B cell (primary cell): ENCODE measurements at regions not wholly inside any gene's neighbourhood (a gene's known extent, or its start where the extent isn't known, plus 50 kb on each side); places are given as distances from the start of the nearest gene placed in this dataset.

Experiments
- ATAC-seq: fragments of 200-7000 bp; cut with Tn5 transposase; one replicate; pipeline ENCODE4 v1.10.0; 2021; ENCODE audit warnings: low read depth, mild to moderate bottlenecking, moderate number of reproducible peaks, moderate library complexity
- CTCF ChIA-PET: fragments of 350-600 bp; sonication (Branson Sonifier 250); formaldehyde crosslinking; loops from one replicate; lab custom pipeline; 2021; ENCODE audit warnings: antibody characterized with exemption, inconsistent platforms; lab: Charles Lee
- POLR2A ChIA-PET: fragments of 350-600 bp; sonication (Branson Sonifier 250); formaldehyde crosslinking; loops from one replicate; lab custom pipeline; 2021; ENCODE audit warnings: antibody characterized with exemption; lab: Charles Lee
- DNase-seq: peaks from one replicate; pipeline ENCODE4 v3.0.0; 2013
- H2AFZ ChIP-seq: 2 replicates; pipeline ENCODE4 v1.6.1; 2012; ENCODE audit warnings: mild to moderate bottlenecking, low read depth, low read length; ENCODE audit not compliant: insufficient read depth, poor library complexity, severe bottlenecking
- H3K27ac ChIP-seq, 2 donors: 1 replicate in 1 of 2; 2 replicates in 1 of 2; pipeline ENCODE4 v1.5.1; 2012 to 2013; ENCODE audit warnings: low read length in 2 of 2, mild to moderate bottlenecking in 2 of 2, moderate library complexity in 1 of 2
- H3K27me3 ChIP-seq, 4 experiments: fragments of 200-600 bp in 1 of 4; sonication (generic) in 1 of 4; replicated peaks in 1 of 4; 1 replicate in 2 of 4; 2 replicates in 2 of 4; pipeline versions ENCODE4 v1.6.1 to v1.7.0; 2013 to 2016; ENCODE audit warnings: low read length in 3 of 4, mild to moderate bottlenecking in 2 of 4, mixed read lengths in 1 of 4, moderate library complexity in 1 of 4; ENCODE audit not compliant: insufficient read depth in 4 of 4, control insufficient read depth in 3 of 4; ENCODE audit errors: control extremely low read depth in 1 of 4
- H3K36me3 ChIP-seq, 2 experiments: replicated peaks in 1 of 2; 1 replicate in 1 of 2; 2 replicates in 1 of 2; pipeline versions ENCODE4 v1.6.1 to v1.7.1; 2013; ENCODE audit warnings: low read length in 1 of 2; ENCODE audit not compliant: insufficient read depth in 2 of 2, control insufficient read depth in 1 of 2; ENCODE audit errors: control extremely low read depth in 1 of 2, extremely low read depth in 1 of 2
- H3K4me1 ChIP-seq, 2 donors: fragments of 200-600 bp in 1 of 2; sonication (generic) in 1 of 2; 1 replicate in 1 of 2; 2 replicates in 1 of 2; pipeline versions ENCODE4 v1.5.1 to v1.6.1; 2013 to 2017; ENCODE audit warnings: low read length in 2 of 2; ENCODE audit not compliant: control insufficient read depth in 2 of 2, insufficient read depth in 2 of 2
- H3K4me2 ChIP-seq: replicated peaks from 2 replicates; pipeline ENCODE3; 2012; ENCODE audit warnings: mild to moderate bottlenecking, low read depth, low read length; ENCODE audit not compliant: poor library complexity, severe bottlenecking
- H3K4me3 ChIP-seq, 5 experiments: fragments of 200-600 bp in 1 of 5; sonication (generic) in 1 of 5; 1 replicate in 3 of 5; 2 replicates in 2 of 5; pipeline versions ENCODE4 v1.5.1 to v1.7.0; 2011 to 2016; ENCODE audit warnings: low read length in 4 of 5, mild to moderate bottlenecking in 4 of 5, low read depth in 2 of 5, control low read depth in 1 of 5, moderate library complexity in 1 of 5; ENCODE audit not compliant: insufficient read depth in 1 of 5; ENCODE audit errors: control extremely low read depth in 1 of 5, extremely low read depth in 1 of 5
- H3K79me2 ChIP-seq: fragments of 200-600 bp; sonication (generic); one replicate; pipeline ENCODE4 v1.6.0; 2016; ENCODE audit warnings: low read length; ENCODE audit not compliant: control insufficient read depth, insufficient read depth
- H3K9ac ChIP-seq: fragments of 200-600 bp; sonication (generic); 2 replicates; pipeline ENCODE4 v1.6.1; 2017; ENCODE audit warnings: mild to moderate bottlenecking, low read length, moderate library complexity
- H3K9me3 ChIP-seq, 3 donors: one replicate each; pipeline versions ENCODE4 v1.6.1 to v1.7.1; 2013; ENCODE audit warnings: low read length in 2 of 3; ENCODE audit not compliant: control insufficient read depth in 2 of 3, insufficient read depth in 1 of 3; ENCODE audit errors: control extremely low read depth in 1 of 3
- H4K20me1 ChIP-seq: 2 replicates; pipeline ENCODE4 v1.6.0; 2012; ENCODE audit warnings: mild to moderate bottlenecking, low read length; ENCODE audit not compliant: insufficient read depth, control insufficient read depth, poor library complexity, severe bottlenecking
- H3K27ac Mint-ChIP-seq: one replicate; pipeline ENCODE4 v1.8.0; 2021; ENCODE audit warnings: mixed read lengths
- H3K27me3 Mint-ChIP-seq: one replicate; pipeline ENCODE4 v1.8.0; 2021; ENCODE audit warnings: mixed read lengths
- H3K4me1 Mint-ChIP-seq: one replicate; pipeline ENCODE4 v1.8.0; 2021; ENCODE audit warnings: mixed read lengths
- H3K4me3 Mint-ChIP-seq: one replicate; pipeline ENCODE4 v1.8.0; 2021; ENCODE audit warnings: mixed read lengths
- H3K9me3 Mint-ChIP-seq: one replicate; pipeline ENCODE4 v1.8.0; 2022; ENCODE audit warnings: mixed read lengths; ENCODE audit not compliant: insufficient read depth
- CTCF ChIP-seq: fragments of 200-600 bp; IDR thresholded peaks from one replicate; pipeline ENCODE4 v1.8.0; 2022; ENCODE audit warnings: antibody characterized with exemption, mild to moderate bottlenecking
- EZH2 ChIP-seq: IDR thresholded peaks from 2 replicates; pipeline ENCODE4 v1.6.1; 2012; ENCODE audit warnings: borderline replicate concordance, low read depth, mild to moderate bottlenecking, moderate library complexity, low read length; ENCODE audit not compliant: insufficient read depth, poor library complexity, severe bottlenecking
- WGBS: methylation state at CpG from one replicate; pipeline ENCODE4 v1.1.5; 2013; ENCODE audit warnings: missing lambda C conversion rate; ENCODE audit not compliant: insufficient coverage; 5-methylcytosine and 5-hydroxymethylcytosine counted together
- intact Hi-C: fragments of 100-400 bp; cut with micrococcal nuclease; formaldehyde crosslinking; loops from one replicate; pipeline ENCODE4 v1.10.0; 2022

DNA sequence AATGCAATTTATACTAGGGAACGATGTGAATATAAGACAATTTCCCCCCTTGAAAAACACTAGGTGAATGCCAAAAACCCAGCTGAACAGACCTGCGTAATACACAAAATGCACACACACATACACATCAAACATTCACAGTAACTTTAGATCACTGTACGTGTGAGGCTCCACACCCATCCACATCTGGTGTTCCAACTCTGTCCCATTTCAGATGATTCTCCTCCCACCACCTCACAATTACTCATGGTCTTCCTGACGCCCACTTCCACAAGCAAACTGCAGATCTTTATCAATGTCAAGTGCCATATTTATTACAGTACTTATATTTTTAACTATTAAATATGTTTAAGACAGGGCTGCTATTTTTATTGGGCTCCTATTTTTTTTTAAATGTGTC is 57.8 kb upstream of the TENM4 start:
- Mint-ChIP-seq H3K4me1 (no peaks in the 10 kb centered on the region), H3K4me3 (no peak overlapping the region), H3K27ac (no peak overlapping the region), H3K9me3 (peaks cover 3% of the 10 kb centered on the region), H3K27me3 (peaks cover 12% of the 10 kb centered on the region)
- Histone ChIP-seq H3K27me3 (no peaks in the 10 kb centered on the region), H3K4me2 (no peak overlapping the region), H3K4me1 (no peaks in the 10 kb centered on the region), H3K9me3 (peaks cover 0 to 4% (median 0%) of the 10 kb centered on the region in 3 donors), H3K4me3 (no peak overlapping the region), H3K27ac (no peak overlapping the region), H3K79me2 (no peaks in the 10 kb centered on the region), H3K36me3 (no peaks in the 10 kb centered on the region), H2AFZ (no peak overlapping the region), H3K9ac (no peak overlapping the region), H4K20me1 (no peaks in the 10 kb centered on the region)
- no peak for ATAC-seq
- ChIA-PET POLR2A (no interaction called here), CTCF (interaction anchor here (2.2 kb wide), 1 partner anchor 98 kb away, joined by 7 read pairs; no protein-coding TSS in a partner anchor)
- intact Hi-C loops, result no loop called here
- TF ChIP-seq EZH2 (no peak), CTCF (no peak)
- 89% methylated on average over 2 of the region's 4 CpGs for WGBS
- DNase-seq, result no peak

DNA sequence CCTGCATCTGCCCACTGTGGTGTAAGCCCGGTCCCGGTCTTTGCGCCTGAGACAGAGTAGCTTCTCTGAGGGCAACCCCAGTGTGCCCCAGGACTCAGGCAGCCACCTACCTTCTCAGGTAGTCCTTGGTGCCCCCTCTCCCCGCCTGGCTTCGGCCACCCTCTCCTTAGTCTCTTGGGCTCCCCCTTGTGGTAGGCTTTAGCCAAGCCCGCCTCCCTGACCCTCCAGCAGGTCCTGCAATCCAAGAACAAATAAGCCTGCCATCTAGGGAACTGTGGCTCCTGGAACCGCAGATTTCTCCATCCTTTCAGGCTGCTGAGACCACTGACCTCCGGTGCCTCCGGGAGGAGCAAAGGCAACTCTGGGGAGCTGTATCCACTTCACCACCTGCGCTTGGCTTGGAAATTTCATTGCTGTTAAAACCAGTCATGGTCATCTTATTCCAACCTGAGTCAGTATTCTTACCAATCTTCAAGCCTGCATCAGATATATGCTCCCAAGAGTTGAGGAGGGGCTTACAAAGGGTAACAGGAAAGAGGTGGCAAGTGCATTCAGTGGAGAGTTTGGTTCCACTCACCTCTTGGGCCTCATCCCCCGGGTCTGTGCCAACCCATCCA is 52.8 kb upstream of the TENM4 start:
- H3K27ac Mint-ChIP-seq, result no peak overlapping the region
- H3K79me2 ChIP-seq, result no peaks in the 10 kb centered on the region
- no peaks in the 10 kb centered on the region for H3K4me1 Mint-ChIP-seq
- ChIA-PET CTCF (interaction anchor here (0.9 to 7.3 kb wide), 21 partner anchors 10 to 847 kb away, joined by 3 to 76 read pairs (median 5); partner anchors contain the start of gene TENM4), POLR2A (no interaction called here)
- WGBS, result 26% methylated on average over 11 of the region's 11 CpGs
- no peaks in the 10 kb centered on the region for H3K4me1 ChIP-seq
- H3K27ac ChIP-seq, result no peak overlapping the region
- DNase-seq (peak; percentile 70), ATAC-seq (peak; percentile 60)
- peaks cover 12% of the 10 kb centered on the region for H3K27me3 Mint-ChIP-seq
- no peak overlapping the region for H3K4me3 ChIP-seq
- intact Hi-C loops, result loop anchor here (1.0 kb wide), 1 partner anchor 32 kb away; no protein-coding TSS in a partner anchor
- H3K9me3 ChIP-seq, result peaks cover 0 to 4% (median 0%) of the 10 kb centered on the region in 3 donors
- no peak overlapping the region for H3K9ac ChIP-seq
- no peak overlapping the region for H2AFZ ChIP-seq
- peaks cover 0 to 3% (median 0%) of the 10 kb centered on the region in 4 experiments for H3K27me3 ChIP-seq
- peaks cover 2% of the 10 kb centered on the region for H3K9me3 Mint-ChIP-seq
- H3K4me2 ChIP-seq, result no peak overlapping the region
- no peaks in the 10 kb centered on the region for H4K20me1 ChIP-seq
- TF ChIP-seq EZH2 (no peak), CTCF (peak; percentile 86)
- H3K36me3 ChIP-seq, result no peaks in the 10 kb centered on the region
- H3K4me3 Mint-ChIP-seq, result no peak overlapping the region
